Muscle of leg (tissue), 3 donors: ENCODE measurements at regions not wholly inside any gene's neighbourhood (a gene's known extent, or its start where the extent isn't known, plus 50 kb on each side); places are given as distances from the start of the nearest gene placed in this dataset.
A peak's percentile ranks its signal among the peaks of the same experiment; 100 is the strongest.
"Not testable (repeated sequence)": the region's sequence is repeated elsewhere in the genome, so short reads cannot be mapped to it uniquely, and the experiment has no call there.

Experiments used
- DNase-seq: peaks from one replicate; pipeline ENCODE4 v3.0.0; 2013
- H3K27ac ChIP-seq: one replicate; pipeline ENCODE4 v1.5.1; 2013; ENCODE audit warnings: mild to moderate bottlenecking, low read length, control low read depth
- H3K27me3 ChIP-seq: one replicate; pipeline ENCODE4 v1.6.1; 2013; ENCODE audit warnings: low read length; ENCODE audit not compliant: control insufficient read depth, insufficient read depth
- H3K36me3 ChIP-seq: one replicate; pipeline ENCODE4 v1.6.1; 2013; ENCODE audit warnings: low read length; ENCODE audit not compliant: control insufficient read depth, insufficient read depth
- H3K4me1 ChIP-seq: one replicate; pipeline ENCODE4 v1.6.1; 2013; ENCODE audit warnings: low read length; ENCODE audit not compliant: control insufficient read depth, insufficient read depth
- H3K4me3 ChIP-seq: one replicate; pipeline ENCODE4 v1.5.1; 2013; ENCODE audit warnings: low read length, control low read depth
- H3K9me3 ChIP-seq: replicated peaks from 2 replicates; pipeline ENCODE4 v1.6.1; 2013; ENCODE audit warnings: low read depth, low read length; ENCODE audit not compliant: control insufficient read depth
- WGBS: methylation state at CpG from one replicate; pipeline ENCODE4 v1.1.5; 2013; ENCODE audit warnings: missing lambda C conversion rate; ENCODE audit not compliant: insufficient coverage; 5-methylcytosine and 5-hydroxymethylcytosine counted together

DNA sequence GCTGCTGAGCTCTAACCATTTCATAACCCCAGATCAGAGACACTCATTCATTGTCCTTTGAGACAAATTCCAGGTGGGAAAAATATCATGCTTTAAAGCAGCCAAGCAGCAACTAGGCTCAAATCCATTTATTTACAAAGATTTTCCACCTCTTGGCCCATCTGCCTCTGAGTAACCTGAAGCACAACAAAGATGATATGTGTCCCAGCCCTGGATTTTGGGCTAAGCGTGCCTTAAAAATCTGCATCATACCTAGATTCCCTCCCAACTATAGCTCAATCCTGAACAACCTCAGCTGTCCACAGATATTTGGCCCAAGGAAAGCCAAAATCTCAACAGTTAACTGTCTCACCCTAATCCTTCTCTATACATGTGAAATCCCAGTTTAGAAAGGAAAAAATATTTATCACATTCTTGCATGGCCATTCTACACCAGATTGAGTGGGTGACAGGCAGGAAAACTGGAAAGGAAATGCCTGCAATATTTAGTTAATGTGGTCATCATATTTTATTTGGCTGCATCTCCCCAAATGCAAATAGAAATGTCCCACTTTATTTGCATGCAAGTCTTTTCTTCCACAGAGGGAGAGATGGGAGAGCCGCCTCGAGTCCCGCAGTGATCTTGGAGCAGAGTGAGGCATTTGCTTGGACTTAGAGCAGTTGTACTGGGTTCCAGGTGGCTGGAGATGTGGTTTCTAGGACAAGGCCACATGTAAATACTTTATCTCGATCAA is 146.4 kb upstream of the EOLA2 start:
- 49% methylated on average over 2 of the region's 5 CpGs for WGBS

DNA sequence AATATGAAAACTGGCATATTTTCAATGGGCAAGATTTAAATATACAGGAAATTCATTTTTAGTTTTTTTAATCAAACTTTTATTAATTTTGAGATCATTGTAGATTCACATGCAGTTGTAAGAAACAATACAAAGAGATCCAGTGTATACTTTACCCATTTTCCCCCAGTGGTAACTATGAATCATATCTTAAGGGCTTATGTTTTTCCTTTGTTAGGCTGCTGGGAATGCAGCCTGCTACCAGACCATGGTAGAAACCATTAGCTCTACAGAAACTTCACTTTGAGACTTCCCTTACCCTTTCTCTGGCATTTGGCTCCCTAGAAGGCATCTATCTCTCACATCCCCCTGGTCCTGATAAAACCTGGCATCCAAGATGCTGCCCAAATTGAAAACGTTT is 147.6 kb upstream of the EOLA2 start:
- Histone ChIP-seq H3K4me3 (no peak overlapping the region), H3K4me1 (peaks cover 49% of the 10 kb centered on the region), H3K27me3 (peaks cover 2% of the 10 kb centered on the region), H3K9me3 (no peaks in the 10 kb centered on the region), H3K36me3 (no peaks in the 10 kb centered on the region), H3K27ac (no peak overlapping the region)
- WGBS, result no CpG with 5 or more reads among the region's 1 CpG
- DNase-seq, result no peak

More for the DNA sequence above, 146.4 kb upstream of the EOLA2 start:
- Histone ChIP-seq H3K27me3 (peaks cover 5% of the 10 kb centered on the region), H3K36me3 (no peaks in the 10 kb centered on the region), H3K4me1 (peaks cover 49% of the 10 kb centered on the region), H3K9me3 (no peaks in the 10 kb centered on the region), H3K27ac (peak overlapping the region; percentile 53), H3K4me3 (no peak overlapping the region)
- DNase-seq, result peak; percentile 78

DNA sequence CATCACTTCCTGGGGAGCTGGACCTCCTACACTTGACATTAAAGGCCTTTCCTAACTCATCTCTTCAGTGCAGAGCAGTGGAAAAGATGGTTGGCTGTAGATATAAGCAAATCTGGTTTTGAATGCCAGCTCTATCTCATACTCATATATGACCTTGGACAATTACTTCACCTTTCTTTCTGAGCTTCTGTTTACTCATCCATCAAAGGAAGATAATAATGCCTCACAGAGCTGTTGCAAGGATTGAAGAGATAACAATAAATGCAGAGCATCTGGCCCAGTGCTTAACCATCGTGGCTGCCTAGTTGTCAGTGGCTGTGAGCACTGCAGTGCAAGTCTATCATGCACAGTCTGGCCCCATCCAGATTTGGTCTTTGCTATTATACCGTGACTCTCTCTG is 148.1 kb upstream of the EOLA2 start:
- H3K4me1 ChIP-seq, result peaks cover 45% of the 10 kb centered on the region
- no peaks in the 10 kb centered on the region for H3K9me3 ChIP-seq
- no peak overlapping the region for H3K4me3 ChIP-seq
- H3K36me3 ChIP-seq, result no peaks in the 10 kb centered on the region
- DNase-seq, result no peak
- H3K27ac ChIP-seq, result no peak overlapping the region
- no peaks in the 10 kb centered on the region for H3K27me3 ChIP-seq
- whole genome bisulfite sequencing, result 59% methylated on average over 2 of the region's 2 CpGs

DNA sequence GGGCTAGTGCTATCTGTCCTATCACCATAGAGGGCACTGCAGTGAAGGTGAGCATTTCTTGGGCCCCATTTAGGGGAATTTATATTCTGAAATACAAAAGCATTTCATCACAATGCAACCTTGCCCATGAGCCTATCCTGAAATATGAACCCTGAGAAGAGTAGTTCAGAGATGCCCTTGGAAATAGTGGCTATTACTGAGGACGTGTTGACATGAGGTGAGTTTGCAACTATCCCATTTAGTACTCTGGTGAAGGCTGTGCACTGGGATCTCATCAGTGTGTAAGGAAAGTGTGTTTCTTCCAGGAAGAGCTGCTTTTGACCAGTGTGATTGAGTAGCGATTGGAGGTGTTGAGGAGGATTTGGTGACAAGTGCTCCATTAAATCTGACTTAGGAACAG is 149.3 kb upstream of the EOLA2 start:
- DNase-seq, result no peak
- H3K9me3 ChIP-seq, result no peaks in the 10 kb centered on the region
- H3K27me3 ChIP-seq, result peaks cover 2% of the 10 kb centered on the region
- H3K27ac ChIP-seq, result peak overlapping the region; percentile 81
- peaks cover 45% of the 10 kb centered on the region for H3K4me1 ChIP-seq
- H3K4me3 ChIP-seq, result no peak overlapping the region
- 38% methylated on average over 1 of the region's 2 CpGs for WGBS
- H3K36me3 ChIP-seq, result no peaks in the 10 kb centered on the region

DNA sequence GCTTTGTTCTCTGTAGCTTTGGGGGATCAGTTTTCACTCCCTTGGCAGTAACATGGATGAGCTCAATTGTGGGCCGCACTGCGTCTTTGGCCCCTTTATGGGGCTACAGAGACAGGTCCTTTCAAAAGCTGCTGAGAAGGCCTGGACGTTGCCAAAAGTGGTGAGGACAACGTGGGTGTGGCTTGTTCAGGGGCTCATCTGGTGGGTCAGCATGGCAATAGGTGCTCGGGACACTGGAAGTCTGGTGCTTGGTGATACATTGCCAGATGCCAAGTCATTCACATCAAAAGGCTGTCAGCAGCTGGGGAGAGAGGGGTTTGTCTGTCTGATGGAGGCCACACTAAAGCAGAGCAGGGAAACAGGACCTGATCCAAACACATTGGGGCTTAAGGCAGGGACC is 149.8 kb upstream of the EOLA2 start:
- WGBS, result 39% methylated on average over 5 of the region's 5 CpGs
- Histone ChIP-seq H3K4me1 (peaks cover 45% of the 10 kb centered on the region), H3K4me3 (no peak overlapping the region), H3K36me3 (no peaks in the 10 kb centered on the region), H3K9me3 (no peaks in the 10 kb centered on the region), H3K27ac (peak overlapping the region; percentile 81), H3K27me3 (peaks cover 3% of the 10 kb centered on the region)
- peak; percentile 17 for DNase-seq

DNA sequence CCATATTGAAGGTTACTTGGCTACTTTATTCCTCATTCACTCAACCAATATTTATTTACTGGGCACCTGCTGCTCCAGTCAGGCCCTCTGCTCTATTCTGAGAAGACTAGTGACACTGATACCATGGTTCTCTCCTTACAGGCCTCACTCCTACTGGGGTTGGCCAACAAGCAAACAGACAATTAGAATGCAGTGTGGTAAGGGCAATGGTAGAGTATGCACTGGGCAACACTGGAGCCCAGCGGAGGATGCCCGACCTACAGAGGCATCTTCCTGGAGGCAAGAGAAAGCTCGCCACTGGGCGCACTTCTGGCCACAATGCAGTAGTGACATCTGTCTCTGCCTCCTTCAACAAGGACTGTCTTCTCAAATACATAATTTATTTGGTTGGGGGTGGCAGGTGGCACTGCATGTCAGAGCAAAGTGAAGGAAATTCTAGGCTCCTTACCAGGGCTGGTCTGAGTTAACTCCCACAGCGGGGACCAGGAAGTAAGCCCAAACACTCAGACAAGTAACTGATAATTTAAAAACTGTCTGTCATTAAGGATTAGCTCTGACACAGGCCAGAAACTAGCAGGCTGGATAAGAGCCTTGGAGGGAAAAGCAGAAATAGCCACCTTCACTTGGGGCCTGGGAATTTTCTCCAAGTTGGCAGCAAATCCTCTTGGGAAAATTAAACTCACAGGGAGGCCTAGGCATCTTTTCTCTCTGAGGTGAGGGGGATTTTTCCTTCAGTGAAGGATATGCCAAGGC is 150.7 kb upstream of the EOLA2 start:
- DNase-seq, result peak; percentile 18
- WGBS, result no CpG with 5 or more reads among the region's 5 CpGs
- no peaks in the 10 kb centered on the region for H3K9me3 ChIP-seq
- H3K4me1 ChIP-seq, result peaks cover 43% of the 10 kb centered on the region
- H3K4me3 ChIP-seq, result no peak overlapping the region
- peaks cover 6% of the 10 kb centered on the region for H3K27me3 ChIP-seq
- H3K36me3 ChIP-seq, result no peaks in the 10 kb centered on the region
- H3K27ac ChIP-seq, result peak overlapping the region; percentile 81

DNA sequence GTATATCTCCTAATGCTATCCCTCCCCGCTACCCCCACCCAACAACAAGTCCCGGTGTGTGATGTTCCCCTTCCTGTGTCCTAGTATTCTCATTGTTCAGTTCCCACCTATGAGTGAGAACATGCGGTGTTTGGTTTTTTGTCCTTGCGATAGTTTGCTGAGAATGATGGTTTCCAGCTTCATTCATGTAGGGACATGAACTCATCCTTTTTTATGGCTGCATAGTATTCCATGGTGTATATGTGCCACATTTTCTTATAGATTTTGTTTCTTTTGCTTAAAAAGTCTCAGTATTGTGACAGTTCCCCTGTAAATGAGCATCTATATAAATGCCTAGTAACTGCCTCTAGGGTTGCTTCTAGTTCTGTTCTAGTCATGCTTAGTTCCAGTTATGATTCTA is 153.0 kb upstream of the EOLA2 start:
- WGBS, result no CpG with 5 or more reads among the region's 4 CpGs
- H3K36me3 ChIP-seq, H3K27me3 ChIP-seq, H3K9me3 ChIP-seq, DNase-seq, H3K4me3 ChIP-seq, H3K27ac ChIP-seq: not testable (repeated sequence)
- H3K4me1 ChIP-seq, result peaks cover 26% of the 10 kb centered on the region

DNA sequence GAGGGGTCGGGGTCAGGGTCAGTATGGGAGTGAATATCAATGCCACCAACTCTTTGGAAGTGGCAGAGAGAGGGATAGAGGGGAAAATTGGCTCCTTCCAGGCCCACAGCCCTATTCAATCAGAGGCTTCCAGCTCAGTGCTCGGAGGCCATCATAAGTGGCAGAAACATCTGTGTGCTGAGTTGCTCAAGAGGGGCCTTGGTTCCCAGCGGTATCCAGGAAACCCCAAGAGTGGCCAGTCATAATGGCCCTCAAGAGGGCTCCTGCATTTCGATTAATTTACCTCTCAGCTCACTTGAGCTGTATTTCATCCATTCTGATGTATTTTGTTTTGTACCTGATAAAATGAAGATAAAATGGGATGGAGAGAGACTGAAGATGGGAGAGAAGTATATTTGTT is 154.3 kb upstream of the EOLA2 start:
- WGBS, result 100% methylated on average over 1 of the region's 4 CpGs
- H3K27me3 ChIP-seq, result peaks cover 6% of the 10 kb centered on the region
- peaks cover 26% of the 10 kb centered on the region for H3K4me1 ChIP-seq
- no peak overlapping the region for H3K4me3 ChIP-seq
- DNase-seq, result no peak
- H3K36me3 ChIP-seq, result no peaks in the 10 kb centered on the region
- no peak overlapping the region for H3K27ac ChIP-seq
- H3K9me3 ChIP-seq, result no peaks in the 10 kb centered on the region

DNA sequence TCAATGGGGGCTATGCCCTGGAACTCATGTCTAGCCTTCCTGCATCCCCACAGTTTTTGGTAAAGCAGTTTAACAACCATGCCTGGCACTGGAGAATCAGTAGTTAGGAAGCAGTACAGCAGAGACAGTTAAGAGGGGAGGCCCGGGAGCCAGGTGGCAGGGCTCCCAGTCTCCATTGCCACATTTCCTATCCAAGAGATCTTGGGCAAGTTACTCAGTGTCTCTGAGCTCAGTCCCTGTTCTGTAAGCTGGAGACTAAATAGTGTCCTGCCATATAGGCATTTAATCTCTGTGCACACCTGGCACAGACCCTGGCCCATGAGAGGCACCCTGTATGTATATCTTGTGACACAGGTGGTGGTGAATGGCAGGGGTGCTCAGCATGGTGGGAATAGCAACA is 156.1 kb upstream of the EOLA2 start:
- no CpG with 5 or more reads among the region's 1 CpG for WGBS
- no peaks in the 10 kb centered on the region for H3K36me3 ChIP-seq
- peaks cover 8% of the 10 kb centered on the region for H3K27me3 ChIP-seq
- peaks cover 14% of the 10 kb centered on the region for H3K4me1 ChIP-seq
- no peak overlapping the region for H3K27ac ChIP-seq
- DNase-seq, result peak; percentile 47
- no peak overlapping the region for H3K4me3 ChIP-seq
- no peaks in the 10 kb centered on the region for H3K9me3 ChIP-seq

DNA sequence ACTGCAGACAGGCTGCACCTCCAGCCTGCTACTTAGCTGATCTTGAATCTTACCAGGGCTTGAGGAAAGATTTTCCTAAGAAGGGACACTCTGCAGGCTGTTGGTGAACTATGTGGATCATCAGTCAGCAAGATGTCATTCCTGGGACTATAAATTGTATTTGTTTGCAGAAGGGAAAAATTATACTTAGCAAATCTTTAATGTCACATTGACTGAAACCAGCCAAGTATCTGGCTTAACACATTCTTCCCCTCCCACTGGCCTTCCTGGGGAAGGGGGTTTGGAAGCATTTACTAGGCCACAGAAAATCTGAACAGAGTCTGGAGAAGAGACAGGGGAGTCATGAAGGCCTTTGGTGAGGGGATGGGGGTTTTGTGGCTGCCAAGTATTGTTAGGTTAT is 156.7 kb upstream of the EOLA2 start:
- Histone ChIP-seq H3K4me1 (peaks cover 11% of the 10 kb centered on the region), H3K9me3 (no peaks in the 10 kb centered on the region), H3K27ac (no peak overlapping the region), H3K27me3 (peaks cover 9% of the 10 kb centered on the region), H3K4me3 (no peak overlapping the region), H3K36me3 (no peaks in the 10 kb centered on the region)
- DNase-seq, result no peak
